Neural progenitor cell (in vitro differentiated cells): ENCODE measurements at regions not wholly inside any gene's neighbourhood (a gene's known extent, or its start where the extent isn't known, plus 50 kb on each side); places are given as distances from the start of the nearest gene placed in this dataset.

Source experiments
- DNase-seq: peaks from one replicate; pipeline ENCODE4 v3.0.0-alpha.2; 2016; ENCODE audit warnings: low spot score
- H2AFZ ChIP-seq: fragments of 200-600 bp; sonication (generic); replicated peaks from 2 replicates; pipeline ENCODE4 v1.6.1; 2016; ENCODE audit warnings: antibody characterized with exemption
- H3F3A ChIP-seq: fragments of 200-600 bp; sonication (generic); 2 replicates; pipeline ENCODE4 v1.6.1; 2016; ENCODE audit warnings: antibody characterized with exemption, low read depth
- H3K27ac ChIP-seq: fragments of 200-600 bp; sonication (generic); 2 replicates; pipeline ENCODE4 v1.5.1; 2016; ENCODE audit warnings: mild to moderate bottlenecking
- H3K27me3 ChIP-seq: fragments of 200-600 bp; sonication (generic); 2 replicates; pipeline ENCODE4 v1.6.1; 2016; ENCODE audit warnings: mild to moderate bottlenecking, moderate library complexity
- H3K36me3 ChIP-seq: fragments of 200-600 bp; sonication (generic); 2 replicates; pipeline ENCODE4 v1.5.1; 2016
- H3K4me1 ChIP-seq: fragments of 200-600 bp; sonication (generic); 2 replicates; pipeline ENCODE4 v1.6.1; 2016; ENCODE audit warnings: mixed run types
- H3K4me2 ChIP-seq: fragments of 200-600 bp; sonication (generic); 2 replicates; pipeline ENCODE4 v1.6.1; 2016
- H3K4me3 ChIP-seq: fragments of 200-600 bp; sonication (generic); 2 replicates; pipeline ENCODE4 v1.5.1; 2016
- H3K79me2 ChIP-seq: fragments of 200-600 bp; sonication (generic); 2 replicates; pipeline ENCODE4 v1.6.1; 2016; ENCODE audit warnings: low read depth
- H3K9ac ChIP-seq: fragments of 200-600 bp; sonication (generic); 2 replicates; pipeline ENCODE4 v1.6.1; 2016
- H3K9me3 ChIP-seq: fragments of 200-600 bp; sonication (generic); 2 replicates; pipeline ENCODE4 v1.5.1; 2016; ENCODE audit warnings: low read depth
- H4K20me1 ChIP-seq: fragments of 200-600 bp; sonication (generic); 2 replicates; pipeline ENCODE4 v1.6.1; 2016; ENCODE audit warnings: low read depth
- H3K27ac Mint-ChIP-seq: 3 replicates; pipeline ENCODE4 v1.8.0; 2021; ENCODE audit warnings: mixed read lengths
- H3K27me3 Mint-ChIP-seq: 2 replicates; pipeline ENCODE4 v1.8.0; 2022; ENCODE audit warnings: low read depth, mild to moderate bottlenecking, inconsistent platforms, moderate library complexity, mixed read lengths; ENCODE audit not compliant: insufficient read depth
- H3K36me3 Mint-ChIP-seq: 3 replicates; pipeline ENCODE4 v1.8.0; 2021; ENCODE audit warnings: mixed read lengths
- H3K4me1 Mint-ChIP-seq: 3 replicates; pipeline ENCODE4 v1.8.0; 2021; ENCODE audit warnings: mixed read lengths
- H3K4me3 Mint-ChIP-seq: 3 replicates; pipeline ENCODE4 v1.8.0; 2021; ENCODE audit warnings: mild to moderate bottlenecking, moderate library complexity, mixed read lengths
- H3K9me3 Mint-ChIP-seq: 3 replicates; pipeline ENCODE4 v1.8.0; 2020; ENCODE audit warnings: mixed read lengths
- EZH2 ChIP-seq: fragments of 200-600 bp; sonication (generic); IDR thresholded peaks from 2 replicates; pipeline ENCODE4 v1.6.1; 2017; ENCODE audit warnings: antibody characterized with exemption, mild to moderate bottlenecking, moderate library complexity
- EZH2phosphoT487 ChIP-seq: fragments of 200-600 bp; sonication (generic); IDR thresholded peaks from 2 replicates; pipeline ENCODE4 v1.6.1; 2017; ENCODE audit warnings: antibody characterized with exemption
- TF ChIP-seq, protein P1 (sequence below): fragments of 200-600 bp; sonication (generic); IDR thresholded peaks from 2 replicates; pipeline ENCODE4 v1.5.1; 2017; ENCODE audit warnings: antibody characterized with exemption, mild to moderate bottlenecking

DNA sequence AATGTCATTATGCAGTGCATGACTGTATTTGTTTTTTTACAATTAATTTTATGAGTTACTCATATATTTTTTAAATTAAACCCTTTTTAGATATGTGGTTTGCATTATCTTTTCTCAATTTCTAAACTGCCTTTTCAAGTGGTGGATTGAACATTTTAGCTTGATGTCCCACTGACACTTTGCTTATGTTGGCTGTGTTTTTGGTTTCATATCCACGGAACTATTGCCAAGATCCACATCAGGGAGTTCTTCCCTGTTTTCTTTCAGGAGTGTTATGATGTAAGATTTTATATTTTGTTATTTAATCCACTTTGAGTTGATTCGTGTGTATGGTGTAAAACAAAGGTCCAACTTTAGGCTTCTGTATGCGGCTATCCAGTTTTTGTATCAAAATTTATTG, 1144.9 kb upstream of the EYS start:
- Histone ChIP-seq H4K20me1 (no peaks in the 10 kb centered on the region), H3K4me3 (no peak overlapping the region), H3K27ac (no peak overlapping the region), H3K4me2 (no peak overlapping the region), H3K36me3 (no peaks in the 10 kb centered on the region), H3K79me2 (no peaks in the 10 kb centered on the region), H3K27me3 (no peaks in the 10 kb centered on the region), H3K9ac (no peak overlapping the region), H2AFZ (no peak overlapping the region), H3K9me3 (no peaks in the 10 kb centered on the region), H3K4me1 (no peaks in the 10 kb centered on the region), H3F3A (no peaks in the 10 kb centered on the region)
- H3K27ac Mint-ChIP-seq: no peak overlapping the region
- H3K4me1 Mint-ChIP-seq: peaks cover 8% of the 10 kb centered on the region
- no peaks in the 10 kb centered on the region for H3K27me3 Mint-ChIP-seq
- TF ChIP-seq, protein P1, sequence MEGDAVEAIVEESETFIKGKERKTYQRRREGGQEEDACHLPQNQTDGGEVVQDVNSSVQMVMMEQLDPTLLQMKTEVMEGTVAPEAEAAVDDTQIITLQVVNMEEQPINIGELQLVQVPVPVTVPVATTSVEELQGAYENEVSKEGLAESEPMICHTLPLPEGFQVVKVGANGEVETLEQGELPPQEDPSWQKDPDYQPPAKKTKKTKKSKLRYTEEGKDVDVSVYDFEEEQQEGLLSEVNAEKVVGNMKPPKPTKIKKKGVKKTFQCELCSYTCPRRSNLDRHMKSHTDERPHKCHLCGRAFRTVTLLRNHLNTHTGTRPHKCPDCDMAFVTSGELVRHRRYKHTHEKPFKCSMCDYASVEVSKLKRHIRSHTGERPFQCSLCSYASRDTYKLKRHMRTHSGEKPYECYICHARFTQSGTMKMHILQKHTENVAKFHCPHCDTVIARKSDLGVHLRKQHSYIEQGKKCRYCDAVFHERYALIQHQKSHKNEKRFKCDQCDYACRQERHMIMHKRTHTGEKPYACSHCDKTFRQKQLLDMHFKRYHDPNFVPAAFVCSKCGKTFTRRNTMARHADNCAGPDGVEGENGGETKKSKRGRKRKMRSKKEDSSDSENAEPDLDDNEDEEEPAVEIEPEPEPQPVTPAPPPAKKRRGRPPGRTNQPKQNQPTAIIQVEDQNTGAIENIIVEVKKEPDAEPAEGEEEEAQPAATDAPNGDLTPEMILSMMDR: no peak
- TF ChIP-seq EZH2phosphoT487 (no peak), EZH2 (no peak)
- H3K9me3 Mint-ChIP-seq: no peaks in the 10 kb centered on the region
- H3K4me3 Mint-ChIP-seq: no peak overlapping the region
- no peaks in the 10 kb centered on the region for H3K36me3 Mint-ChIP-seq
- no peak for DNase-seq

GRCh38 chr6:66849843-66850242, 1142.8 kb upstream of the EYS start:
- Mint-ChIP-seq H3K4me1 (peaks cover 8% of the 10 kb centered on the region), H3K27me3 (peaks cover 2% of the 10 kb centered on the region), H3K4me3 (no peak overlapping the region), H3K9me3 (no peaks in the 10 kb centered on the region), H3K27ac (no peak overlapping the region), H3K36me3 (no peaks in the 10 kb centered on the region)
- Histone ChIP-seq H2AFZ (no peak overlapping the region), H3K27me3 (no peaks in the 10 kb centered on the region), H3K36me3 (no peaks in the 10 kb centered on the region), H3K4me3 (no peak overlapping the region), H3K4me1 (no peaks in the 10 kb centered on the region), H3K9me3 (no peaks in the 10 kb centered on the region), H3K4me2 (no peak overlapping the region), H3K27ac (no peak overlapping the region), H3K9ac (no peak overlapping the region), H3K79me2 (no peaks in the 10 kb centered on the region), H4K20me1 (no peaks in the 10 kb centered on the region), H3F3A (no peaks in the 10 kb centered on the region)
- TF ChIP-seq EZH2phosphoT487 (no peak), EZH2 (no peak)
- TF ChIP-seq, protein P1: no peak
- DNase-seq: no peak

DNA sequence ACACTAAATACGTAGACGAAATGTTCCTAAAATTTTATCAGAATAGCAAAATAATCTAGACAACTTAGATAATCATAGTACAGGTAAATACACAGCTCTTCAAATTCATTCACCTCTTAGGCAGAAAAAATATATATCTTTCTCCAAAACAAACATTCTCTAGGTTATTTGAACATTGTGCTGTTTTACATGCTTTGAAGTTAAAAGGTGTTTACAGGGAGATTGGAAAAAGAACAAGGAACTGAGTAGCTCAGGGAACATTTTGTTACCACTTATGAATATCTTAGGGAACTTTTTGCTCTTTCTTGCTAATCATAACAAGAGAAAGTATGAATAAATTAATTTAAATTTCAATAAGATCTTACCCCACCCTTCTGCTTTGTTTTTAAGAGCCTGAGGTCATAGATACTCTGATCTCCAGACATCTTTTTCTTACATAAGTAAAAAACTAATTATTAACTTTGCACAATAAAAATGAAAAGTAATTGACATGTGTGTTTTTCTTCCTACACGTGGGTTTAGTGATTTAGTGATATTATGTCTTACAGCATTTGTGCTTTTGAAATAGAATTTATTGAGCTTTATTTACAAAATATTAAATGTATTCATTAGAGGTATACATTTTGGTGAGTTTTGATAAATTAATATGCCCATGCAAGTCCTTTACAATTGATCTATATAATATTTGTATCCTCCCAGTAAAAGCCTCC, 1141.4 kb upstream of the EYS start:
- Histone ChIP-seq H3K4me1 (no peaks in the 10 kb centered on the region), H3K9me3 (no peaks in the 10 kb centered on the region), H2AFZ (no peak overlapping the region), H3K4me3 (no peak overlapping the region), H3K36me3 (no peaks in the 10 kb centered on the region), H3F3A (no peaks in the 10 kb centered on the region), H3K27me3 (no peaks in the 10 kb centered on the region), H3K4me2 (no peak overlapping the region), H4K20me1 (no peaks in the 10 kb centered on the region), H3K27ac (no peak overlapping the region), H3K9ac (no peak overlapping the region), H3K79me2 (no peaks in the 10 kb centered on the region)
- no peak overlapping the region for H3K4me3 Mint-ChIP-seq
- peaks cover 2% of the 10 kb centered on the region for H3K27me3 Mint-ChIP-seq
- no peaks in the 10 kb centered on the region for H3K36me3 Mint-ChIP-seq
- no peak for DNase-seq
- H3K4me1 Mint-ChIP-seq: peaks cover 8% of the 10 kb centered on the region
- TF ChIP-seq EZH2 (no peak), EZH2phosphoT487 (no peak)
- TF ChIP-seq, protein P1: no peak
- no peak overlapping the region for H3K27ac Mint-ChIP-seq
- no peaks in the 10 kb centered on the region for H3K9me3 Mint-ChIP-seq
